ENCODE measurements at regions not wholly inside any gene's neighbourhood (a gene's known extent, or its start where the extent isn't known, plus 50 kb on each side); places are given as distances from the start of the nearest gene placed in this dataset.

- H3K9me3 ChIP-seq (ENCODE audit: insufficient read depth, low read depth, low read length), result no peaks in the 10 kb centered on the region; the same call in 1 of the 2 replicates
- no peaks in the 10 kb centered on the region for H3K27me3 ChIP-seq (ENCODE audit: insufficient read depth, low read length)
- H3K4me3 ChIP-seq (ENCODE audit: low read length), result no peak overlapping the region
- no peak overlapping the region for H3K9ac ChIP-seq (ENCODE audit: low read depth, low read length)
- no peak overlapping the region for H3K27ac ChIP-seq (ENCODE audit: low read length)
- H3K36me3 ChIP-seq (ENCODE audit: insufficient read depth, low read depth, low read length), result no peaks in the 10 kb centered on the region
- 0 out of 2 replicates have a peak, but pooled peaks cover 2% of the 10 kb centered on the region for H3K4me1 ChIP-seq (ENCODE audit: insufficient read depth, low read length)
Measured at GRCh38 chr11:19366992-19367709, 126.4 kb upstream of the E2F8 start.

GRCh38 chr11:19365743-19366410, 125.1 kb upstream of the E2F8 start:
- Histone ChIP-seq H3K36me3 (ENCODE audit: insufficient read depth, low read depth, low read length) (no peaks in the 10 kb centered on the region), H3K9me3 (ENCODE audit: insufficient read depth, low read depth, low read length) (no peaks in the 10 kb centered on the region; the same call in 1 of the 2 replicates), H3K9ac (ENCODE audit: low read depth, low read length) (no peak overlapping the region), H3K27me3 (ENCODE audit: insufficient read depth, low read length) (no peaks in the 10 kb centered on the region), H3K4me3 (ENCODE audit: low read length) (no peak overlapping the region), H3K4me1 (ENCODE audit: insufficient read depth, low read length) (0 out of 2 replicates have a peak, but pooled peaks cover 2% of the 10 kb centered on the region), H3K27ac (ENCODE audit: low read length) (no peak overlapping the region)

- H3K4me3 ChIP-seq (ENCODE audit: low read length), result no peak overlapping the region
- H3K9ac ChIP-seq (ENCODE audit: low read depth, low read length), result no peak overlapping the region
- H3K27me3 ChIP-seq (ENCODE audit: insufficient read depth, low read length), result no peaks in the 10 kb centered on the region
- H3K4me1 ChIP-seq (ENCODE audit: insufficient read depth, low read length), result peaks cover 2% of the 10 kb centered on the region; the same call in 1 of the 2 replicates
- H3K36me3 ChIP-seq (ENCODE audit: insufficient read depth, low read depth, low read length), result no peaks in the 10 kb centered on the region
- H3K9me3 ChIP-seq (ENCODE audit: insufficient read depth, low read depth, low read length), result no peaks in the 10 kb centered on the region
- H3K27ac ChIP-seq (ENCODE audit: low read length), result no peak overlapping the region
Measured at GRCh38 chr11:19359221-19360000, 118.7 kb upstream of the E2F8 start.

GRCh38 chr11:19357943-19358342, 117.2 kb upstream of the E2F8 start:
- Histone ChIP-seq H3K4me3 (ENCODE audit: low read length) (no peak overlapping the region), H3K9me3 (ENCODE audit: insufficient read depth, low read depth, low read length) (no peaks in the 10 kb centered on the region), H3K36me3 (ENCODE audit: insufficient read depth, low read depth, low read length) (no peaks in the 10 kb centered on the region), H3K9ac (ENCODE audit: low read depth, low read length) (no peak overlapping the region), H3K4me1 (ENCODE audit: insufficient read depth, low read length) (peaks cover 2% of the 10 kb centered on the region; the same call in 1 of the 2 replicates), H3K27me3 (ENCODE audit: insufficient read depth, low read length) (0 out of 2 replicates have a peak, but pooled peaks cover 4% of the 10 kb centered on the region), H3K27ac (ENCODE audit: low read length) (no peak overlapping the region)

- peaks cover 13% of the 10 kb centered on the region; the same call in 1 of the 2 replicates for H3K27me3 ChIP-seq (ENCODE audit: insufficient read depth, low read length)
Measured at GRCh38 chr11:19355601-19356000, 114.9 kb upstream of the E2F8 start.

GRCh38 chr11:19353287-19353850, 112.6 kb upstream of the E2F8 start:
- Histone ChIP-seq H3K9ac (ENCODE audit: low read depth, low read length) (no peak overlapping the region), H3K9me3 (ENCODE audit: insufficient read depth, low read depth, low read length) (no peaks in the 10 kb centered on the region), H3K4me3 (ENCODE audit: low read length) (no peak overlapping the region), H3K27ac (ENCODE audit: low read length) (no peak overlapping the region), H3K4me1 (ENCODE audit: insufficient read depth, low read length) (peaks cover 2% of the 10 kb centered on the region; the same call in 1 of the 2 replicates), H3K36me3 (ENCODE audit: insufficient read depth, low read depth, low read length) (no peaks in the 10 kb centered on the region), H3K27me3 (ENCODE audit: insufficient read depth, low read length) (peaks cover 29% of the 10 kb centered on the region)

More at GRCh38 chr11:19355601-19356000, 114.9 kb upstream of the E2F8 start:
- no peaks in the 10 kb centered on the region for H3K36me3 ChIP-seq (ENCODE audit: insufficient read depth, low read depth, low read length)
- H3K9ac ChIP-seq (ENCODE audit: low read depth, low read length), result no peak overlapping the region
- H3K27ac ChIP-seq (ENCODE audit: low read length), result no peak overlapping the region
- H3K4me3 ChIP-seq (ENCODE audit: low read length), result no peak overlapping the region
- H3K4me1 ChIP-seq (ENCODE audit: insufficient read depth, low read length), result peaks cover 2% of the 10 kb centered on the region; the same call in 1 of the 2 replicates
- H3K9me3 ChIP-seq (ENCODE audit: insufficient read depth, low read depth, low read length), result no peaks in the 10 kb centered on the region

GRCh38 chr11:19352771-19353160, 112.0 kb upstream of the E2F8 start:
- Histone ChIP-seq H3K27me3 (ENCODE audit: insufficient read depth, low read length) (peaks cover 35% of the 10 kb centered on the region), H3K9me3 (ENCODE audit: insufficient read depth, low read depth, low read length) (no peaks in the 10 kb centered on the region), H3K27ac (ENCODE audit: low read length) (no peak overlapping the region), H3K36me3 (ENCODE audit: insufficient read depth, low read depth, low read length) (no peaks in the 10 kb centered on the region), H3K9ac (ENCODE audit: low read depth, low read length) (no peak overlapping the region), H3K4me1 (ENCODE audit: insufficient read depth, low read length) (peaks cover 1% of the 10 kb centered on the region; the same call in 1 of the 2 replicates), H3K4me3 (ENCODE audit: low read length) (no peak overlapping the region)

GRCh38 chr11:19352072-19352770, 111.5 kb upstream of the E2F8 start:
- no peaks in the 10 kb centered on the region for H3K36me3 ChIP-seq (ENCODE audit: insufficient read depth, low read depth, low read length)
- no peak overlapping the region for H3K4me3 ChIP-seq (ENCODE audit: low read length)
- H3K4me1 ChIP-seq (ENCODE audit: insufficient read depth, low read length), result no peaks in the 10 kb centered on the region; the same call in 1 of the 2 replicates
- no peak overlapping the region for H3K9ac ChIP-seq (ENCODE audit: low read depth, low read length)
- H3K27ac ChIP-seq (ENCODE audit: low read length), result no peak overlapping the region
- H3K27me3 ChIP-seq (ENCODE audit: insufficient read depth, low read length), result peaks cover 41% of the 10 kb centered on the region
- no peaks in the 10 kb centered on the region for H3K9me3 ChIP-seq (ENCODE audit: insufficient read depth, low read depth, low read length)

GRCh38 chr11:19351426-19351825, 110.7 kb upstream of the E2F8 start:
- no peak overlapping the region for H3K9ac ChIP-seq (ENCODE audit: low read depth, low read length)
- no peaks in the 10 kb centered on the region for H3K36me3 ChIP-seq (ENCODE audit: insufficient read depth, low read depth, low read length)
- no peaks in the 10 kb centered on the region for H3K9me3 ChIP-seq (ENCODE audit: insufficient read depth, low read depth, low read length)
- H3K4me3 ChIP-seq (ENCODE audit: low read length), result no peak overlapping the region
- H3K4me1 ChIP-seq (ENCODE audit: insufficient read depth, low read length), result 0 out of 2 replicates have a peak, but pooled peaks cover 5% of the 10 kb centered on the region
- H3K27me3 ChIP-seq (ENCODE audit: insufficient read depth, low read length), result peaks cover 49% of the 10 kb centered on the region
- no peak overlapping the region for H3K27ac ChIP-seq (ENCODE audit: low read length)

GRCh38 chr11:19350160-19350559, 109.4 kb upstream of the E2F8 start:
- H3K27ac ChIP-seq (ENCODE audit: low read length), result no peak overlapping the region
- H3K27me3 ChIP-seq (ENCODE audit: insufficient read depth, low read length), result peaks cover 61% of the 10 kb centered on the region
- no peaks in the 10 kb centered on the region for H3K9me3 ChIP-seq (ENCODE audit: insufficient read depth, low read depth, low read length)
- H3K4me3 ChIP-seq (ENCODE audit: low read length), result no peak overlapping the region
- peaks cover 11% of the 10 kb centered on the region; the same call in 1 of the 2 replicates for H3K4me1 ChIP-seq (ENCODE audit: insufficient read depth, low read length)
- H3K36me3 ChIP-seq (ENCODE audit: insufficient read depth, low read depth, low read length), result no peaks in the 10 kb centered on the region
- no peak overlapping the region for H3K9ac ChIP-seq (ENCODE audit: low read depth, low read length)

Data from iPS-20b (cell line).